PC-3 (cell line): ENCODE measurements at regions not wholly inside any gene's neighbourhood (a gene's known extent, or its start where the extent isn't known, plus 50 kb on each side); places are given as distances from the start of the nearest gene placed in this dataset.

Experiments used
- EZH2phosphoT487 ChIP-seq: fragments of 300-600 bp; sonication (generic); IDR thresholded peaks from 2 replicates; pipeline ENCODE4 v1.6.1; 2018; ENCODE audit warnings: mild to moderate bottlenecking, antibody characterized with exemption, low read length, borderline replicate concordance
- TF ChIP-seq, protein P1 (sequence below): fragments of 300-600 bp; sonication (generic); conservative IDR thresholded peaks from 2 replicates; pipeline ENCODE4 v1.5.1; 2017; ENCODE audit warnings: antibody characterized with exemption, low read depth, mild to moderate bottlenecking, low read length

DNA sequence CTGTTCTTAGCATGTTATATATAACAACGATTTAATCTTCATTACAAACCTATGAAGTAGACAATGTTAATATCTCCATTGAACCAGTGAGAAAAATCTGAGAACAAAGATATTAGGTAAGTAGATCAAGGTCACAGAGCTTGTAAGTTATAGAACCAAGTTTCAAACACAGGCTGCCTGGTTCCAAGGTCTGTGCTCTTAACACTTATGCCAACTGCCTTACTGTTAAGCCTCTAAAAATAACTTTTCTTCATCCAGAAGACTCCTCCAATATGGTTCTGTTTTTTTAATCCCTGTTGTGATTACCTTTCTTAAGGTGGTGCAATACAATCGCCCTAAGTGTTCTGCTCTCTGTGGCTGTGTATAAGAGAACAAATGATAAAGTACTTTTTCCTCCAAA is 282.0 kb upstream of the GRID2 start:
- TF ChIP-seq, protein P1, sequence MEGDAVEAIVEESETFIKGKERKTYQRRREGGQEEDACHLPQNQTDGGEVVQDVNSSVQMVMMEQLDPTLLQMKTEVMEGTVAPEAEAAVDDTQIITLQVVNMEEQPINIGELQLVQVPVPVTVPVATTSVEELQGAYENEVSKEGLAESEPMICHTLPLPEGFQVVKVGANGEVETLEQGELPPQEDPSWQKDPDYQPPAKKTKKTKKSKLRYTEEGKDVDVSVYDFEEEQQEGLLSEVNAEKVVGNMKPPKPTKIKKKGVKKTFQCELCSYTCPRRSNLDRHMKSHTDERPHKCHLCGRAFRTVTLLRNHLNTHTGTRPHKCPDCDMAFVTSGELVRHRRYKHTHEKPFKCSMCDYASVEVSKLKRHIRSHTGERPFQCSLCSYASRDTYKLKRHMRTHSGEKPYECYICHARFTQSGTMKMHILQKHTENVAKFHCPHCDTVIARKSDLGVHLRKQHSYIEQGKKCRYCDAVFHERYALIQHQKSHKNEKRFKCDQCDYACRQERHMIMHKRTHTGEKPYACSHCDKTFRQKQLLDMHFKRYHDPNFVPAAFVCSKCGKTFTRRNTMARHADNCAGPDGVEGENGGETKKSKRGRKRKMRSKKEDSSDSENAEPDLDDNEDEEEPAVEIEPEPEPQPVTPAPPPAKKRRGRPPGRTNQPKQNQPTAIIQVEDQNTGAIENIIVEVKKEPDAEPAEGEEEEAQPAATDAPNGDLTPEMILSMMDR, result no peak
- no peak for TF ChIP-seq EZH2phosphoT487
